Lower leg skin (tissue), 3 donors: ENCODE measurements at regions not wholly inside any gene's neighbourhood (a gene's known extent, or its start where the extent isn't known, plus 50 kb on each side); places are given as distances from the start of the nearest gene placed in this dataset.

Experiments
- CTCF ChIP-seq, 3 donors: fragments of 450-650 bp; IDR thresholded peaks; one replicate each; pipeline ENCODE4 v1.5.1; 2016; ENCODE audit warnings: antibody characterized with exemption in 3 of 3, mild to moderate bottlenecking in 3 of 3, moderate library complexity in 2 of 3
- POLR2A ChIP-seq, 2 donors: fragments of 450-650 bp; IDR thresholded peaks; one replicate each; pipeline ENCODE4 v1.6.1; 2016 to 2017; ENCODE audit warnings: antibody characterized with exemption in 2 of 2, mild to moderate bottlenecking in 1 of 2, moderate library complexity in 1 of 2

GRCh38 chr1:96411006-96411405 is 310.6 kb upstream of the PTBP2 start:
- TF ChIP-seq CTCF (IDR thresholded peaks at IDR 0.05) (no peak), POLR2A (IDR thresholded peaks at IDR 0.05) (no peak)
